ENCODE measurements at regions not wholly inside any gene's neighbourhood (a gene's known extent, or its start where the extent isn't known, plus 50 kb on each side); places are given as distances from the start of the nearest gene placed in this dataset.
"Not testable (repeated sequence)": the region's sequence is repeated elsewhere in the genome, so short reads cannot be mapped to it uniquely, and the experiment has no call there.

- no peak for DNase-seq
Measured at GRCh38 chr3:132987396-132987795, 50.8 kb upstream of the TMEM108 start.

DNA sequence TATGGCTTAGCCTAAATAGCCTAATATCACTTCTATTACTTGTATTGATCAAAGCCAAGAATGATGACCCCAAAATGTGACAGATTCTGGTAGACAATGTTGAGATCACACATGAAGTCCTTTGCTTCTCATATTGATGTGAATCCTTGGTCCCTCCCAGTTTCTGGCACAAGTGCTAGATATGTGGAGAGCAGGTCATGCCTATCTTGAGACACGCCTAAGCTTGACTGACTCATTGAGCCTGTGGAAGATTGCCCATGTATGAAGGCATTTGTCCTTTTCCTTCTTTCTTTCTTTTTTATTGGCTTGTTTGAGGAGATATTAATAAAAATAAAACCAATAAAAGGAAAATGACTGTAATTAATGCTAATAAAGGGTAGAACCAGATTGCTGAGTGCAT lies 54.0 kb upstream of the TMEM108 start:
- no peak for DNase-seq

GRCh38 chr3:132983143-132983770 lies 54.9 kb upstream of the TMEM108 start:
- no peak for DNase-seq

DNA sequence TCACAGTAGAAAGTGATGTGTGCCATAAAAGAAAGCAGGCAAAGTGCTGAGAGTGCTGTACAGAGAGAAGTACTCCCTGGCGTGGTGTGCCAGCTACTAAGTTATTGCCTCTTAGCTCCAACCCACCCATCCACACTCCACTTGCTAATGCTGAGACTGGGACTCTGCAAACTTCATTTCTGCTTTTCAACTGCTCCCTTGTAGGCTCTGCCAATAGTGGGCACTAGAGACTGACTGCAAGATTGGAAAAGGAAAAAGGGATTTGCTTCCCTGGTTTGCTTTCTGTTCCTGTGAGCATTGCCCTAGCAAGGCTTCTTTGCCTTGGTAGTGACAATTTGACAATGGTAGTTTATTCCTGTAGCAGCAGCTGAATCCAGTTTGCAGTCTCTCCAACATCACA lies 56.5 kb upstream of the TMEM108 start:
- DNase-seq, result no peak

- DNase-seq, result no peak
Measured at GRCh38 chr3:132980102-132980501, 58.1 kb upstream of the TMEM108 start.

GRCh38 chr3:132979606-132980005 lies 58.6 kb upstream of the TMEM108 start:
- no peak for DNase-seq

DNA sequence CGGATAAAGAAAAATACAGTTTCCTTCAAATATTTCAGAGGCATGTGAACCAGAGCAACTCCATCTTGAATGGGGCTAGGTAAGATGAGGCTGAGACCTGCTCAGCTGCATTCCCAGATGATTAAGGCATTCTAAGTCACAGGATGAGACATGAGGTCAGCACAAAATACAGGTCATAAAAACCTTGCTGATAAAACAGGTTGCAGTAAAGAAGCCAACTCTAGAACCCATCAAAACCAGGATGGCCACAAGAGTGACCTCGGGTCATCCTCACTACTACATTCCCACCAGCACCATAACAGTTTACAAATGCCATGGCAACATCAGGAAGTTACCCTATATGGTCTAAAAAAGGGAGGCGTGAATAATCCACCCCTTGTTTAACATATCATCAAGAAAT lies 59.2 kb upstream of the TMEM108 start:
- DNase-seq, result not testable (repeated sequence)

GRCh38 chr3:132978464-132978863 lies 59.7 kb upstream of the TMEM108 start:
- no peak for DNase-seq

- DNase-seq, result no peak
Measured at GRCh38 chr3:132974097-132974496, 64.1 kb upstream of the TMEM108 start.

GRCh38 chr3:132973441-132973840 lies 64.8 kb upstream of the TMEM108 start:
- DNase-seq, result no peak

DNA sequence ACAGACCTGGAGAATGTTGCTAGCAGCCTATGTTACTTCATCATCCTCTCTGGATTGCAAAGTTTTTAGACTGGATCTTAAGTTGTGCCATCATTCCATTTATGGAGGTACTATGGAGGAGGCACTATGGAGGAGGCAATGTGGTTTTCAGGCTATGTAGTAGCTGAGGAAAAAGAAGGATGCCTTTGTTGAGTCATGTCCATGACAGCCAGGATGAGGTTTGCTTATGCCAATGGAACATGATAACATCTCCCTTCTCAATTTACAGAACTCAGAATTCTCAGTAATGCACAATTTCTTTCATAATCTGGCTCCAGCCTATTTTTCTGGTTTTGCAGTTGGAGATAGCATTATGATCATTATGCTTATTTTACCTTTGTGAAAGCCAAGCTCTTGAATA lies 65.9 kb upstream of the TMEM108 start:
- DNase-seq, result no peak

GRCh38 chr3:132966374-132966773 lies 71.8 kb upstream of the TMEM108 start:
- no peak for DNase-seq

DNA sequence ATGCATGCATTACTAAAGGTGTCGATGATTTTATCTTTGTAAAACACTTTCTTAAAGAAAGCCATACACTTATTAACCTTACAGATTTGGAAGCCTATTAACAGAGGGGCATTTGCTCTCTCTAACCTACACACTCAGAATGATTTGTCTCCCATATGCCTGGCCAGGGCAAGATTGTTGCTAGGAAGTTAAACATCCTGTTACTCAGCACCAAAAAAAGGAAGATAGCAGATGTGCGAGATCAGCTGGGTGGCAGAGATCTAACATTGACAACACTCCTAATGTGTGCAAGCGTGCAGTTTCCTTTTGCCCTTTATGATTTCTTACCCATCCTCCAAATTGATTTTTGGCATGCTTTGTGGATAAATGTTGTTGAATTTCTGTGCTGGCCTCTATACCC lies 73.9 kb upstream of the TMEM108 start:
- DNase-seq, result no peak

DNA sequence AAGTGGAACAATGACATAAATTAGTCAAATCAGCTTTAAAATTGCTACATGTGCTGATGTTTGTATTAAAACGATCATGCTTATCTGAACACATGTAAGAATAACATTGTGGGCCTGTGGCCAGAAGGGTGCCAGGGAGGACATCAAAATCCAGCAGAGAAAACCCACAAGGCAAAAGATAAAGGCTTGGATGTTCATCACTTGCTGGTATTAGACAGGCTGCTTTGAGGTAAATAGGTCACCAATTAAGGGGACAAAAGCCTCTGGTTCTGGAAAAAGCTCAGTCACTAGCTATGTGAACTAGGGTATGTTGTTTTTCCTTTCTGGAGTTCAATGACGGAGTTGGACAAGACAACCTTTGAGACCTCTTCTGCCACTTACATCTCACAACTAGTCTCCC lies 74.4 kb upstream of the TMEM108 start:
- DNase-seq, result no peak

DNA sequence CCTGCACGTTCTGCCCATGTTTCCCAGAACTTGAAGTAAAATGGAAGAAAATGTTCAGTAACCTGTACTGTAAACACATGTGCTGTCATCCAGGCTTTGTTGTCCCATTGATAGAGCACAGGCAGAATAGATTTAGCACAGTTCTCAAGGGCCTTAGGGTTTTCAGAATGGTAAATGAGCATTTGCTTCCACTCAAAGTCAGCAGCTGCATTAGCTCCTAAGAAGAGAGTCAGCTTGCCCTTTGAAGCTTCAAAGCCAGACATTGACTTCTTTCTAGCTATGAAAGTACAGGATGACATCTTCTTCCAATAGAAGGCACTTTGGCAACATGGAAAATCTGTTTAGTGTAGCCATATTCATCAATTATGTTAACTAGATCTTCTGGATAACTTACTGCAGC lies 76.2 kb upstream of the TMEM108 start:
- no peak for DNase-seq

GRCh38 chr3:132953683-132954082 lies 84.5 kb upstream of the TMEM108 start:
- no peak for DNase-seq

GRCh38 chr3:132927896-132928295 lies 110.3 kb upstream of the TMEM108 start:
- DNase-seq, result no peak

GRCh38 chr3:132926098-132926497 lies 112.1 kb upstream of the TMEM108 start:
- no peak for DNase-seq

DNA sequence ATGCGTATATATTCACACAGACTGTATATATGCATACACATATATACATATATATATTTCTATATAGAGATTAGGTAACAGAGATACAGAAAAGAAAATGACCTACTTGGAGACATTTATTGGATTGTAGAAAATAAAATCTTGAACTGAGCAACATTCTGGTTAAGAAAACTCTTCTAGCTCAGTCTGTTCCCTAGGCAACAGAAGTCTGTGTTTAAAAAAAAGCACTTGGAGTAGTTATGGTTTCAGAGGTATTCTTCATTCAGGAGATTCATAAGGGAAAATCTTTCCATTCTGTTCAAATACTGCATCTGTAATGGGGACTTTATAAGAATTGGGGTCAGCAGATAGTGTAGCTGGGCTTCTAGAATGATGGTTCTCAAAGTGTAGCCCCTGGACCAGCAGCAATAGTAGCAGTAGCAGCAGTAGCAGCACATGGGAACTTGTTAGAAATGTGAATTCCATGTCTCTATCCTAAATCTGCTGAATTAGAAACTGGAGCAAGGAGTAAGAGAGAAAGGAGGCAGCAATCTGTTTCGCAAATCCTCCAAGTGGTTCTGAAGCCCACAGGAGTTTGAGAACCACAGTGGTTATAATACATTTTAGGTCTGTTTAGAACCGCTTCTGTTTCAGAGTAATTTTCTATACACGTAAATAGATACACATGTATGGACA lies 112.8 kb upstream of the TMEM108 start:
- no peak for DNase-seq

GRCh38 chr3:132916096-132916495 lies 122.1 kb upstream of the TMEM108 start:
- DNase-seq, result no peak

- no peak for DNase-seq
Measured at GRCh38 chr3:132912416-132912753, 125.8 kb upstream of the TMEM108 start.

- no peak for DNase-seq
Measured at GRCh38 chr3:132911741-132912415, 126.3 kb upstream of the TMEM108 start.

- DNase-seq, result no peak
Measured at GRCh38 chr3:132907293-132907692, 130.9 kb upstream of the TMEM108 start.

GRCh38 chr3:132900481-132900880 lies 137.7 kb upstream of the TMEM108 start:
- no peak for DNase-seq

GRCh38 chr3:132898141-132898540 lies 140.1 kb upstream of the TMEM108 start:
- no peak for DNase-seq

Data from NCI-H526 treated with DMSO at 0.1 percent for 48 hours (cell line).